ENCODE measurements at regions not wholly inside any gene's neighbourhood (a gene's known extent, or its start where the extent isn't known, plus 50 kb on each side); places are given as distances from the start of the nearest gene placed in this dataset.
"Not testable (repeated sequence)": the region's sequence is repeated elsewhere in the genome, so short reads cannot be mapped to it uniquely, and the experiment has no call there.

- DNase-seq, result no peak
Observed at GRCh38 chr7:27032839-27033238, 63.0 kb downstream of the HOXA1 start.

GRCh38 chr7:27031289-27032172 lies 64.3 kb downstream of the HOXA1 start:
- DNase-seq, result peak in 1 of 5 experiments; percentile 48

GRCh38 chr7:27030393-27031050 lies 65.3 kb downstream of the HOXA1 start:
- DNase-seq, result no peak

GRCh38 chr7:27025270-27025669 lies 70.5 kb downstream of the HOXA1 start:
- no peak for DNase-seq

GRCh38 chr7:27010068-27010467 lies 85.7 kb downstream of the HOXA1 start:
- no peak for DNase-seq

- DNase-seq, result no peak
Observed at GRCh38 chr7:27000496-27000895, 95.3 kb downstream of the HOXA1 start.

- not testable (repeated sequence) for DNase-seq
Observed at GRCh38 chr7:26998284-26998683, 97.5 kb downstream of the HOXA1 start.

- DNase-seq, result no peak
Observed at GRCh38 chr7:26995666-26996065, 100.1 kb downstream of the HOXA1 start.

GRCh38 chr7:26993816-26994810 lies 101.7 kb downstream of the HOXA1 start:
- DNase-seq, result no peak

- no peak for DNase-seq
Observed at GRCh38 chr7:26992670-26993069, 103.1 kb downstream of the HOXA1 start.

- no peak for DNase-seq
Observed at GRCh38 chr7:26991796-26992195, 104.0 kb downstream of the HOXA1 start.

- DNase-seq, result no peak
Observed at GRCh38 chr7:26989897-26990670, 105.7 kb downstream of the HOXA1 start.

- DNase-seq, result no peak
Observed at GRCh38 chr7:26988836-26989374, 106.9 kb downstream of the HOXA1 start.

- no peak for DNase-seq
Observed at GRCh38 chr7:26987338-26987737, 108.5 kb downstream of the HOXA1 start.

GRCh38 chr7:26978146-26978545 lies 113.8 kb upstream of the SKAP2 start:
- DNase-seq, result no peak

- no peak for DNase-seq
Observed at GRCh38 chr7:26976840-26977239, 112.5 kb upstream of the SKAP2 start.

- not testable (repeated sequence) for DNase-seq
Observed at GRCh38 chr7:26971924-26972323, 107.5 kb upstream of the SKAP2 start.

- DNase-seq, result no peak
Observed at GRCh38 chr7:26965724-26966123, 101.3 kb upstream of the SKAP2 start.

GRCh38 chr7:26964156-26964808 lies 99.9 kb upstream of the SKAP2 start:
- DNase-seq, result no peak

- no peak for DNase-seq
Observed at GRCh38 chr7:26959290-26959689, 94.9 kb upstream of the SKAP2 start.

- no peak for DNase-seq
Observed at GRCh38 chr7:26958834-26959233, 94.4 kb upstream of the SKAP2 start.

Measured in T-helper 2 cell (primary cell).